AG04449 (cell line): ENCODE measurements at regions not wholly inside any gene's neighbourhood (a gene's known extent, or its start where the extent isn't known, plus 50 kb on each side); places are given as distances from the start of the nearest gene placed in this dataset.

Experiments used
- CTCF ChIA-PET: fragments of 350-600 bp; formaldehyde crosslinking; extraction: SDS; loops from one replicate; lab custom pipeline; 2021; ENCODE audit warnings: antibody characterized with exemption; lab: Yijun Ruan, JAX
- POLR2A ChIA-PET: fragments of 400-600, 350-600 bp; formaldehyde crosslinking; extraction: SDS; loops from one replicate; lab custom pipeline; 2020; ENCODE audit warnings: antibody characterized with exemption, inconsistent platforms; lab: Yijun Ruan, JAX
- DNase-seq: peaks from one replicate; pipeline ENCODE4 v3.0.0-alpha.2; 2010; ENCODE audit warnings: low read depth, low spot score
- H3K4me3 ChIP-seq: 2 replicates; pipeline ENCODE4 v1.5.1; 2011; ENCODE audit warnings: low read depth, mild to moderate bottlenecking, control low read depth, low read length
- CTCF ChIP-seq: IDR thresholded peaks from one replicate; pipeline ENCODE4 v1.5.1; 2011; ENCODE audit warnings: mild to moderate bottlenecking, moderate library complexity, low read length, control low read depth, inconsistent platforms; ENCODE audit not compliant: insufficient read depth; ENCODE audit errors: missing control alignments

DNA sequence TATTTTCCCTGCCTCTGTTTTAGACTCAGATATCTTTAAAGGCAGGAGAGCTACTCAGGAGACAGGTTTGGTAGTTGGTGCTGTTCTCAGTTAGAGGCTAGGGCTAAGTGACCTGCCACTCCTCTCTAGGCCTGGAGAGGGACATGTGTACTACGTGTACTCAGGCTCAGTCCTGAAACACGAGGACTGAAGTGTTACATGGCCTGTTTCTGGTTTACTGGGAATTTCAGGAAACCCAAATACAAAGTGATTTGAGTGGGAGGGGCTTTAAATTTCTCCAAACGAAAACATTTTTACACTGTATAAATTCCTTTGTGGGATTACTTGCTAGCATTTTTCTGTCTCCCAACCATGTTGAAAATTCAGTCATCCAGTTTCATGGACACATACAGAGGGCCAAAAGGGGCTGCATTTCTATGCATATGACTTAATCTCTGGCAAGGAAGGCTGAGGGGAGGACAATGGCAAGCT, 343.3 kb downstream of the CYP26B1 start:
- POLR2A ChIA-PET, result no interaction called here
- no peak overlapping the region for H3K4me3 ChIP-seq
- peak; percentile 31 for TF ChIP-seq CTCF
- no peak for DNase-seq
- CTCF ChIA-PET, result interaction anchor here (0.7 to 16.8 kb wide), 16 partner anchors 6 to 942 kb away, joined by 3 to 322 read pairs (median 10); no protein-coding TSS in a partner anchor

- POLR2A ChIA-PET, result no interaction called here
- no peak overlapping the region for H3K4me3 ChIP-seq
- CTCF ChIA-PET, result interaction anchor here (0.7 to 16.8 kb wide), 16 partner anchors 5 to 776 kb away, joined by 3 to 322 read pairs (median 36); no protein-coding TSS in a partner anchor
- DNase-seq, result no peak
- no peak for TF ChIP-seq CTCF
These were observed 344.3 kb downstream of the CYP26B1 start for GRCh38 chr2:71803398-71803797.

GRCh38 chr2:71802556-71802955, 345.1 kb downstream of the CYP26B1 start:
- ChIA-PET CTCF (interaction anchor here (0.8 to 15.8 kb wide), 40 partner anchors 9 to 942 kb away, joined by 3 to 322 read pairs (median 4); no protein-coding TSS in a partner anchor), POLR2A (no interaction called here)
- TF ChIP-seq CTCF, result no peak
- H3K4me3 ChIP-seq, result no peak overlapping the region
- DNase-seq, result no peak

- CTCF ChIA-PET, result interaction anchor here (0.6 to 15.8 kb wide), 50 partner anchors 8 to 943 kb away, joined by 3 to 322 read pairs (median 4); no protein-coding TSS in a partner anchor
- no peak overlapping the region for H3K4me3 ChIP-seq
- TF ChIP-seq CTCF, result peak; percentile 72
- DNase-seq, result no peak
- POLR2A ChIA-PET, result no interaction called here
These were observed 345.7 kb downstream of the CYP26B1 start for GRCh38 chr2:71801969-71802368.

DNA sequence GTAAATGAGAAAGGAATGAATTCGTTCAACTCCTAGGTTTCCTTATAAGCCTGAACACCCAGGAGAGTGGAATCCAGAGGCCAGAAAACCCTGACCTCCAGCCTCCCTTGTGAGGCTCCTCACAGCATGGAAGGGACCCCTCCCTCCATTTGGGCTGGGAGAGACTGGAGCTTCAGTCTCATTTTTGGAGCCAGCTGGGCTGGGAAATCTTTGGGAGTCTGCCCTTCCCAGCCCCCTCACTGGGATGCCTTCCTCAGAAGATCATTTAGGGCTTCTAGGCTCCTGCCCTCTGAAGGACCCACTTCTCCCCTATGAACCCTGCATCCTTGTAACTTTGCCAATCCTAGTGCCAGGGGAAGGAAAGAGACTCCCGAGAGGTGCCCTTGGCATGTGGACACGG, 346.1 kb downstream of the CYP26B1 start:
- ChIA-PET POLR2A (no interaction called here), CTCF (interaction anchor here (0.6 to 15.8 kb wide), 38 partner anchors 8 to 1263 kb away, joined by 3 to 322 read pairs (median 4); no protein-coding TSS in a partner anchor)
- no peak for TF ChIP-seq CTCF
- DNase-seq, result no peak
- no peak overlapping the region for H3K4me3 ChIP-seq

DNA sequence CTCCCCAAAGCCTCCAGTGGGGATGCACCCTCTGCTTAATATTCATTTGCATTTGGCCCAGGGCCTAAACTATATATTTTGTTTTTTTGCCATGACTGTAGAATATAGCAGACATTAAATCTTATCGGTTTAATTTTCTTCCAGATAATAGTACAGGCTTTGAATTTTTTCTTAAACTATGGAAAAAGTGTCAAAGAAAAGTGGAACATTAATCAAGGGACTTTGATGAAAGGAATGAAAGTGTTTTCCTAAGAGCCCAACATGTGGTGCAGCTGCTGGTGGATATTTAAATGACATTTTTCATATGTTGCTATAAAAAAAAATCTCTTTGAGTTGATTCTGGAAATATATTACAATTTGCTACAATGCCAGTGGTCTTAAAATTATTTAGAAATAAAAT, 346.8 kb downstream of the CYP26B1 start:
- H3K4me3 ChIP-seq, result no peak overlapping the region
- POLR2A ChIA-PET, result no interaction called here
- DNase-seq, result no peak
- no peak for TF ChIP-seq CTCF
- CTCF ChIA-PET, result interaction anchor here (0.6 to 15.8 kb wide), 21 partner anchors 11 to 1264 kb away, joined by 3 to 322 read pairs (median 8); no protein-coding TSS in a partner anchor
